HEK293 (cell line): ENCODE measurements at regions not wholly inside any gene's neighbourhood (a gene's known extent, or its start where the extent isn't known, plus 50 kb on each side); places are given as distances from the start of the nearest gene placed in this dataset.

Experiments used
- ATF2 ChIP-seq: fragments of 450-650 bp; formaldehyde crosslinking; IDR thresholded peaks from 2 replicates; pipeline ENCODE4 v1.5.1; 2016; ENCODE audit warnings: missing biosample characterization, missing genetic modification characterization, low read depth
- CTCF ChIP-seq: fragments of 450-650 bp; formaldehyde crosslinking; IDR thresholded peaks from 2 replicates; pipeline ENCODE4 v1.5.1; 2016; ENCODE audit warnings: missing biosample characterization, missing genetic modification characterization
- PBX3 ChIP-seq: sonication (generic); formaldehyde crosslinking; IDR thresholded peaks from 2 replicates; pipeline ENCODE4 v1.8.1; 2022; ENCODE audit warnings: mild to moderate bottlenecking, moderate library complexity, missing genetic modification reagents
- RBAK ChIP-seq: fragments of 450-650 bp; formaldehyde crosslinking; IDR thresholded peaks from 2 replicates; pipeline ENCODE4 v1.5.1; 2016; ENCODE audit warnings: missing biosample characterization, missing genetic modification characterization
- REPIN1 ChIP-seq: fragments of 450-650 bp; formaldehyde crosslinking; IDR thresholded peaks from 2 replicates; pipeline ENCODE4 v1.5.1; 2017; ENCODE audit warnings: missing biosample characterization, missing genetic modification characterization, low read depth
- SCRT1 ChIP-seq: fragments of 450-650 bp; formaldehyde crosslinking; IDR thresholded peaks from 2 replicates; pipeline ENCODE4 v1.5.1; 2016; ENCODE audit warnings: missing biosample characterization, missing genetic modification characterization, borderline replicate concordance
- SP3 ChIP-seq: fragments of 450-650 bp; formaldehyde crosslinking; IDR thresholded peaks from 2 replicates; pipeline ENCODE4 v1.5.1; 2016; ENCODE audit warnings: missing biosample characterization, missing genetic modification characterization
- ZFHX2 ChIP-seq: fragments of 450-650 bp; formaldehyde crosslinking; conservative IDR thresholded peaks from 2 replicates; pipeline ENCODE4 v1.5.1; 2016; ENCODE audit warnings: missing biosample characterization, missing genetic modification characterization
- ZNF138 ChIP-seq: fragments of 450-650 bp; formaldehyde crosslinking; IDR thresholded peaks from 2 replicates; pipeline ENCODE4 v1.5.1; 2016; ENCODE audit warnings: missing biosample characterization, missing genetic modification characterization, borderline replicate concordance
- ZNF292 ChIP-seq: fragments of 450-650 bp; formaldehyde crosslinking; IDR thresholded peaks from 2 replicates; pipeline ENCODE4 v1.5.1; 2016; ENCODE audit warnings: low read depth, missing biosample characterization, missing genetic modification characterization, borderline replicate concordance
- ZNF366 ChIP-seq: fragments of 450-650 bp; formaldehyde crosslinking; conservative IDR thresholded peaks from 2 replicates; pipeline ENCODE4 v1.5.1; 2016; ENCODE audit warnings: missing biosample characterization, missing genetic modification characterization
- ZNF513 ChIP-seq: fragments of 450-650 bp; IDR thresholded peaks from 2 replicates; pipeline ENCODE4 v1.5.1; 2018; ENCODE audit warnings: missing biosample characterization, missing genetic modification characterization
- ZNF704 ChIP-seq: fragments of 450-650 bp; formaldehyde crosslinking; IDR thresholded peaks from 2 replicates; pipeline ENCODE4 v1.5.1; 2016; ENCODE audit warnings: missing biosample characterization, missing genetic modification characterization
- ZNF785 ChIP-seq: fragments of 450-650 bp; formaldehyde crosslinking; IDR thresholded peaks from 2 replicates; pipeline ENCODE4 v1.5.1; 2016; ENCODE audit warnings: missing biosample characterization, missing genetic modification characterization

GRCh38 chr5:155689406-155689805, 637.6 kb upstream of the SGCD start:
- no peak for TF ChIP-seq SCRT1
- TF ChIP-seq SP3 (tag by site-specific recombination): no peak
- no peak for TF ChIP-seq CTCF (tag by site-specific recombination)
- no peak for TF ChIP-seq ZNF138
- TF ChIP-seq ATF2 (tag by site-specific recombination): no peak
- no peak for TF ChIP-seq ZFHX2
- TF ChIP-seq ZNF366 (tag by site-specific recombination): no peak
- no peak for TF ChIP-seq RBAK (tag by site-specific recombination)
- no peak for TF ChIP-seq ZNF704 (tag by site-specific recombination)
- TF ChIP-seq PBX3 (CRISPR knock-in tag): no peak
- no peak for TF ChIP-seq ZNF292 (tag by site-specific recombination)
- TF ChIP-seq ZNF513 (tag by site-specific recombination): no peak
- no peak for TF ChIP-seq REPIN1 (tag by site-specific recombination)
- TF ChIP-seq ZNF785: no peak
